ENCODE measurements at regions not wholly inside any gene's neighbourhood (a gene's known extent, or its start where the extent isn't known, plus 50 kb on each side); places are given as distances from the start of the nearest gene placed in this dataset.

GRCh38 chr12:107349008-107349747 is 255.8 kb upstream of the CRY1 start:
- peak; percentile 11 for DNase-seq (ENCODE audit: low read depth)

- no peak for DNase-seq (ENCODE audit: low read depth)
Measured at GRCh38 chr12:107349839-107350238, 256.5 kb upstream of the CRY1 start.

GRCh38 chr12:107351109-107351508 is 257.8 kb upstream of the CRY1 start:
- DNase-seq (ENCODE audit: low read depth), result no peak

- DNase-seq (ENCODE audit: low read depth), result no peak
Measured at GRCh38 chr12:107351713-107352112, 258.4 kb upstream of the CRY1 start.

GRCh38 chr12:107352347-107353081 is 259.2 kb upstream of the CRY1 start:
- no peak for DNase-seq (ENCODE audit: low read depth)

GRCh38 chr12:107353312-107353711 is 260.0 kb upstream of the CRY1 start:
- no peak for DNase-seq (ENCODE audit: low read depth)

- DNase-seq (ENCODE audit: low read depth), result no peak
Measured at GRCh38 chr12:107355004-107355565, 261.7 kb upstream of the CRY1 start.

GRCh38 chr12:107355612-107356011 is 262.3 kb upstream of the CRY1 start:
- DNase-seq (ENCODE audit: low read depth), result no peak

GRCh38 chr12:107356266-107356936 is 263.1 kb upstream of the CRY1 start:
- peak; percentile 14 for DNase-seq (ENCODE audit: low read depth)

- no peak for DNase-seq (ENCODE audit: low read depth)
Measured at GRCh38 chr12:107356937-107357295, 263.6 kb upstream of the CRY1 start.

- DNase-seq (ENCODE audit: low read depth), result no peak
Measured at GRCh38 chr12:107359382-107359781, 266.0 kb upstream of the CRY1 start.

GRCh38 chr12:107360033-107360432 is 266.7 kb upstream of the CRY1 start:
- no peak for DNase-seq (ENCODE audit: low read depth)

- no peak for DNase-seq (ENCODE audit: low read depth)
Measured at GRCh38 chr12:107360482-107360881, 267.1 kb upstream of the CRY1 start.

GRCh38 chr12:107361970-107362369 is 268.6 kb upstream of the CRY1 start:
- DNase-seq (ENCODE audit: low read depth), result no peak

- no peak for DNase-seq (ENCODE audit: low read depth)
Measured at GRCh38 chr12:107362960-107363359, 269.6 kb upstream of the CRY1 start.

GRCh38 chr12:107364875-107365518 is 271.6 kb upstream of the CRY1 start:
- no peak for DNase-seq (ENCODE audit: low read depth)

- no peak for DNase-seq (ENCODE audit: low read depth)
Measured at GRCh38 chr12:107365703-107366102, 272.4 kb upstream of the CRY1 start.

GRCh38 chr12:107366322-107366721 is 273.0 kb upstream of the CRY1 start:
- no peak for DNase-seq (ENCODE audit: low read depth)

GRCh38 chr12:107368586-107368985 is 275.2 kb upstream of the CRY1 start:
- no peak for DNase-seq (ENCODE audit: low read depth)

- DNase-seq (ENCODE audit: low read depth), result no peak
Measured at GRCh38 chr12:107369006-107369405, 275.7 kb upstream of the CRY1 start.

- DNase-seq (ENCODE audit: low read depth), result no peak
Measured at GRCh38 chr12:107369679-107370078, 276.3 kb upstream of the CRY1 start.

GRCh38 chr12:107372229-107372658 is 278.9 kb upstream of the CRY1 start:
- peak; percentile 28 for DNase-seq (ENCODE audit: low read depth)
